NCI-H345 treated with DMSO at 0.1 percent for 48 hours (cell line): ENCODE measurements at regions not wholly inside any gene's neighbourhood (a gene's known extent, or its start where the extent isn't known, plus 50 kb on each side); places are given as distances from the start of the nearest gene placed in this dataset.
A peak's percentile ranks its signal among the peaks of the same experiment; 100 is the strongest.

Experiments
- DNase-seq: peaks from one replicate; lab custom pipeline; 2025; ENCODE audit not compliant: unreplicated experiment; lab: John Stamatoyannopoulos, UW

- DNase-seq: no peak
Measured at GRCh38 chr6:18752278-18753068, 365.3 kb downstream of the RNF144B start.

GRCh38 chr6:18753076-18753475, 365.9 kb downstream of the RNF144B start:
- DNase-seq: no peak

GRCh38 chr6:18763086-18763485, 375.9 kb downstream of the RNF144B start:
- DNase-seq: no peak

- DNase-seq: no peak
Measured at GRCh38 chr6:18784794-18785193, 397.6 kb downstream of the RNF144B start.

- DNase-seq: no peak
Measured at GRCh38 chr6:18785810-18786490, 398.8 kb downstream of the RNF144B start.

GRCh38 chr6:18792866-18793265, 405.7 kb downstream of the RNF144B start:
- no peak for DNase-seq

GRCh38 chr6:18795726-18796125, 408.6 kb downstream of the RNF144B start:
- DNase-seq: no peak

GRCh38 chr6:18820725-18821124, 433.6 kb downstream of the RNF144B start:
- DNase-seq: no peak

GRCh38 chr6:18823782-18824386, 436.7 kb downstream of the RNF144B start:
- no peak for DNase-seq

- DNase-seq: no peak
Measured at GRCh38 chr6:18829272-18829870, 442.2 kb downstream of the RNF144B start.

- no peak for DNase-seq
Measured at GRCh38 chr6:18835976-18836375, 448.8 kb downstream of the RNF144B start.

- no peak for DNase-seq
Measured at GRCh38 chr6:18837013-18837412, 449.9 kb downstream of the RNF144B start.

- DNase-seq: no peak
Measured at GRCh38 chr6:18842534-18842933, 455.4 kb downstream of the RNF144B start.

GRCh38 chr6:18845896-18846295, 458.7 kb downstream of the RNF144B start:
- DNase-seq: peak; percentile 6

- DNase-seq: no peak
Measured at GRCh38 chr6:18846327-18846726, 459.2 kb downstream of the RNF144B start.

GRCh38 chr6:18861204-18861603, 474.1 kb downstream of the RNF144B start:
- DNase-seq: no peak

GRCh38 chr6:18883268-18883667, 496.1 kb downstream of the RNF144B start:
- DNase-seq: no peak

GRCh38 chr6:18883851-18884250, 496.7 kb downstream of the RNF144B start:
- no peak for DNase-seq

- no peak for DNase-seq
Measured at GRCh38 chr6:18893540-18894269, 506.6 kb downstream of the RNF144B start.

- no peak for DNase-seq
Measured at GRCh38 chr6:18897350-18897749, 510.2 kb downstream of the RNF144B start.

GRCh38 chr6:18904681-18905080, 517.5 kb downstream of the RNF144B start:
- no peak for DNase-seq
